Peyer's patch (tissue), 4 donors: ENCODE measurements at regions not wholly inside any gene's neighbourhood (a gene's known extent, or its start where the extent isn't known, plus 50 kb on each side); places are given as distances from the start of the nearest gene placed in this dataset.
"Not testable (repeated sequence)": the region's sequence is repeated elsewhere in the genome, so short reads cannot be mapped to it uniquely, and the experiment has no call there.

Experiments used
- DNase-seq, 3 donors: peaks; one replicate each; pipeline ENCODE4 v3.0.0-alpha.2; 2017 to 2019
- H3K27ac ChIP-seq, 4 donors: fragments of 200-600 bp; sonication (generic); one replicate each; pipeline ENCODE4 v1.5.1; 2016 to 2019
- H3K27me3 ChIP-seq, 2 donors: fragments of 200-600 bp; sonication (generic); one replicate each; pipeline ENCODE4 v1.5.1; 2019
- H3K36me3 ChIP-seq, 3 donors: fragments of 200-600 bp; sonication (generic); one replicate each; pipeline ENCODE4 v1.5.1; 2016 to 2019
- H3K4me1 ChIP-seq, 4 donors: fragments of 200-600 bp; sonication (generic); one replicate each; pipeline ENCODE4 v1.5.1; 2016 to 2019
- H3K4me3 ChIP-seq, 4 donors: fragments of 200-600 bp; sonication (generic); 1 replicate in 3 of 4; 2 replicates in 1 of 4; pipeline ENCODE4 v1.5.1; 2016 to 2019; ENCODE audit warnings: mild to moderate bottlenecking in 1 of 4
- H3K9me3 ChIP-seq, 4 donors: fragments of 200-600 bp; sonication (generic); one replicate each; pipeline ENCODE4 v1.5.1; 2016 to 2019; ENCODE audit warnings: mild to moderate bottlenecking in 1 of 4
- CTCF ChIP-seq, 6 experiments: fragments of 450-650 bp in 4 of 6; fragments of 200-600 bp in 2 of 6; sonication (generic) in 1 of 6; IDR thresholded peaks; one replicate each; pipeline ENCODE4 v1.5.1; 2017 to 2019; ENCODE audit warnings: antibody characterized with exemption in 6 of 6, mild to moderate bottlenecking in 3 of 6, moderate library complexity in 1 of 6
- POLR2A ChIP-seq, 2 donors: fragments of 450-650 bp; IDR thresholded peaks; one replicate each; pipeline ENCODE4 v1.5.1; 2017; ENCODE audit warnings: antibody characterized with exemption in 2 of 2, mild to moderate bottlenecking in 2 of 2, moderate library complexity in 2 of 2

- Histone ChIP-seq H3K36me3 (no peaks in the 10 kb centered on the region), H3K4me1 (no peaks in the 10 kb centered on the region), H3K9me3 (no peaks in the 10 kb centered on the region), H3K4me3 (no peak overlapping the region), H3K27ac (no peak overlapping the region), H3K27me3 (no peaks in the 10 kb centered on the region)
- TF ChIP-seq POLR2A (IDR thresholded peaks at IDR 0.05) (no peak), CTCF (IDR thresholded peaks at IDR 0.05) (no peak)
- DNase-seq = no peak
Observed at GRCh38 chr14:106807493-106807892, 1281.1 kb downstream of the TMEM121 start.

- Histone ChIP-seq H3K4me1 (no peaks in the 10 kb centered on the region), H3K27ac (no peak overlapping the region), H3K4me3 (no peak overlapping the region), H3K9me3 (no peaks in the 10 kb centered on the region), H3K36me3 (no peaks in the 10 kb centered on the region), H3K27me3 (no peaks in the 10 kb centered on the region)
- TF ChIP-seq POLR2A (IDR thresholded peaks at IDR 0.05) (no peak), CTCF (IDR thresholded peaks at IDR 0.05) (peak in 1 of 6 experiments; percentile 11)
- DNase-seq = no peak
Observed at GRCh38 chr14:106808458-106808857, 1282.1 kb downstream of the TMEM121 start.

- no peak overlapping the region for H3K4me3 ChIP-seq
- H3K27me3 ChIP-seq = no peaks in the 10 kb centered on the region
- no peaks in the 10 kb centered on the region for H3K4me1 ChIP-seq
- H3K9me3 ChIP-seq = no peaks in the 10 kb centered on the region
- H3K36me3 ChIP-seq = no peaks in the 10 kb centered on the region
- no peak overlapping the region for H3K27ac ChIP-seq
- TF ChIP-seq CTCF (IDR thresholded peaks at IDR 0.05) = no peak
- DNase-seq = no peak
Observed at GRCh38 chr14:106808907-106809306, 1282.5 kb downstream of the TMEM121 start.

GRCh38 chr14:106809615-106810014, 1283.2 kb downstream of the TMEM121 start:
- H3K9me3 ChIP-seq = no peaks in the 10 kb centered on the region
- no peaks in the 10 kb centered on the region for H3K27me3 ChIP-seq
- no peak overlapping the region for H3K27ac ChIP-seq
- DNase-seq = no peak
- H3K36me3 ChIP-seq = no peaks in the 10 kb centered on the region
- no peak overlapping the region for H3K4me3 ChIP-seq
- TF ChIP-seq POLR2A (IDR thresholded peaks at IDR 0.05) (no peak), CTCF (IDR thresholded peaks at IDR 0.05) (no peak)
- no peaks in the 10 kb centered on the region for H3K4me1 ChIP-seq

- not testable (repeated sequence) for H3K4me1 ChIP-seq, H3K27me3 ChIP-seq, H3K27ac ChIP-seq, H3K4me3 ChIP-seq, H3K9me3 ChIP-seq, H3K36me3 ChIP-seq, DNase-seq
Observed at GRCh38 chr14:106810168-106810567, 1283.8 kb downstream of the TMEM121 start.

GRCh38 chr14:106811162-106811561, 1284.8 kb downstream of the TMEM121 start:
- H3K27ac ChIP-seq = peak overlapping the region in 1 of 4 donors; percentile 8
- no peak for TF ChIP-seq POLR2A (IDR thresholded peaks at IDR 0.05)
- TF ChIP-seq CTCF (IDR thresholded peaks at IDR 0.05) = no peak
- H3K4me3 ChIP-seq = no peak overlapping the region
- H3K36me3 ChIP-seq = no peaks in the 10 kb centered on the region
- no peaks in the 10 kb centered on the region for H3K27me3 ChIP-seq
- no peaks in the 10 kb centered on the region for H3K9me3 ChIP-seq
- H3K4me1 ChIP-seq = no peaks in the 10 kb centered on the region
- no peak for DNase-seq
